NCI-H128 (cell line): ENCODE measurements at regions not wholly inside any gene's neighbourhood (a gene's known extent, or its start where the extent isn't known, plus 50 kb on each side); places are given as distances from the start of the nearest gene placed in this dataset.

Experiments used
- DNase-seq: peaks from one replicate; lab custom pipeline; 2025; ENCODE audit not compliant: unreplicated experiment; lab: John Stamatoyannopoulos, UW

- no peak for DNase-seq
These were observed 85.4 kb upstream of the TMEM260 start for GRCh38 chr14:56494167-56494566.

GRCh38 chr14:56498112-56498511 lies 81.5 kb upstream of the TMEM260 start:
- DNase-seq, result no peak

- DNase-seq, result no peak
These were observed 77.6 kb upstream of the TMEM260 start for GRCh38 chr14:56501909-56502530.

- no peak for DNase-seq
These were observed 74.2 kb upstream of the TMEM260 start for GRCh38 chr14:56505361-56505760.

- DNase-seq, result no peak
These were observed 67.1 kb upstream of the TMEM260 start for GRCh38 chr14:56512521-56512920.

GRCh38 chr14:56514663-56515371 lies 64.8 kb upstream of the TMEM260 start:
- no peak for DNase-seq

GRCh38 chr14:56515739-56516138 lies 63.9 kb upstream of the TMEM260 start:
- no peak for DNase-seq

- DNase-seq, result no peak
These were observed 57.2 kb upstream of the TMEM260 start for GRCh38 chr14:56522403-56522802.

GRCh38 chr14:56524971-56525677 lies 54.5 kb upstream of the TMEM260 start:
- DNase-seq, result no peak

GRCh38 chr14:56528927-56529326 lies 50.7 kb upstream of the TMEM260 start:
- DNase-seq, result no peak
